GM12878 (cell line): ENCODE measurements at regions not wholly inside any gene's neighbourhood (a gene's known extent, or its start where the extent isn't known, plus 50 kb on each side); places are given as distances from the start of the nearest gene placed in this dataset.

Source experiments
- ATAC-seq: fragments of 200-7000 bp; cut with Tn5 transposase; 3 replicates; pipeline ENCODE4 v1.9.1; 2020; ENCODE audit warnings: mild to moderate bottlenecking, moderate library complexity
- BruUV-seq: library from RNA; stranded (reverse); fragments of 400-500 nt; replicated peaks from 2 replicates; lab custom pipeline; 2021; lab: Mats Ljungman, UMichigan
- CTCF ChIA-PET: fragments of 300-600 bp; sonication (Branson Sonifier 250); formaldehyde crosslinking; extraction: SDS; loops from one replicate; lab custom pipeline; 2021; ENCODE audit warnings: inconsistent platforms; lab: Yijun Ruan, JAX
- POLR2A ChIA-PET: fragments of 350-600 bp; formaldehyde crosslinking; extraction: SDS; loops from one replicate; lab custom pipeline; 2021; ENCODE audit warnings: inconsistent platforms; lab: Charles Lee
- RAD21 ChIA-PET: fragments of 300-600 bp; sonication (Branson Sonifier 250); formaldehyde crosslinking; loops from one replicate; lab custom pipeline; 2023; ENCODE audit warnings: antibody characterized with exemption; ENCODE audit not compliant: unreplicated experiment; lab: Charles Lee
- SMC1A ChIA-PET: fragments of 300-600 bp; sonication (Branson Sonifier 250); formaldehyde crosslinking; loops from one replicate; lab custom pipeline; 2023; ENCODE audit not compliant: unreplicated experiment, uncharacterized antibody; lab: Charles Lee
- DNase-seq: peaks from one replicate; pipeline ENCODE4 v3.0.0-alpha.2; 2011; ENCODE audit warnings: low read depth, low spot score
- FAIRE-seq: peaks from 3 replicates; lab custom pipeline; 2011; peaks lifted over from hg19 to GRCh38; lab: Jason Lieb, UNC
- H2AFZ ChIP-seq: 2 replicates; pipeline ENCODE4 v1.6.0; 2011; ENCODE audit warnings: low read depth, low read length, control low read depth; ENCODE audit not compliant: control insufficient read depth
- H3K27ac ChIP-seq: 2 replicates; pipeline ENCODE4 v1.5.1; 2011; ENCODE audit warnings: control low read depth; ENCODE audit not compliant: control insufficient read depth, insufficient read depth
- H3K27me3 ChIP-seq, 2 experiments: replicated peaks in 1 of 2; 2 replicates each; pipeline versions ENCODE4 v1.6.0 to v1.6.1; 2011; ENCODE audit warnings: low read length in 1 of 2; ENCODE audit not compliant: control insufficient read depth in 2 of 2, insufficient read depth in 2 of 2
- H3K36me3 ChIP-seq, 2 experiments: 2 replicates each; pipeline ENCODE4 v1.5.1; 2011; ENCODE audit warnings: low read length in 1 of 2; ENCODE audit not compliant: control insufficient read depth in 2 of 2, insufficient read depth in 2 of 2
- H3K4me1 ChIP-seq: 2 replicates; pipeline ENCODE4 v1.6.1; 2011; ENCODE audit warnings: mild to moderate bottlenecking, low read length, moderate library complexity, mixed read lengths; ENCODE audit not compliant: control insufficient read depth, insufficient read depth
- H3K4me2 ChIP-seq: 2 replicates; pipeline ENCODE4 v1.6.0; 2011; ENCODE audit warnings: control low read depth; ENCODE audit not compliant: control insufficient read depth, insufficient read depth
- H3K4me3 ChIP-seq: fragments of 200-600 bp; sonication (generic); 2 replicates; pipeline ENCODE4 v1.5.1; 2016
- H3K79me2 ChIP-seq: 2 replicates; pipeline ENCODE4 v1.6.0; 2011; ENCODE audit warnings: low read length; ENCODE audit not compliant: control insufficient read depth, insufficient read depth
- H3K9ac ChIP-seq: 2 replicates; pipeline ENCODE4 v1.8.0; 2011; ENCODE audit warnings: low read length, control low read depth, mixed read lengths; ENCODE audit not compliant: control insufficient read depth, insufficient read depth
- H3K9me3 ChIP-seq: replicated peaks from 3 replicates; pipeline ENCODE4 v1.5.1; 2011; ENCODE audit warnings: mild to moderate bottlenecking, low read length; ENCODE audit not compliant: control insufficient read depth, insufficient read depth
- H4K20me1 ChIP-seq: 2 replicates; pipeline ENCODE4 v1.6.0; 2011; ENCODE audit not compliant: control insufficient read depth, insufficient read depth
- GATAD2B ChIP-seq: fragments of 450-650 bp; conservative IDR thresholded peaks from 2 replicates; pipeline ENCODE4 v1.6.1; 2017; ENCODE audit warnings: low read depth, mild to moderate bottlenecking, moderate library complexity
- IKZF1 ChIP-seq: fragments of 450-650 bp; conservative IDR thresholded peaks from 2 replicates; pipeline ENCODE4 v1.6.1; 2017; ENCODE audit warnings: antibody characterized with exemption, mild to moderate bottlenecking
- IRF4 ChIP-seq: IDR thresholded peaks from 2 replicates; pipeline ENCODE4 v1.6.1; 2011; ENCODE audit warnings: low read depth, low read length
- MYC ChIP-seq: IDR thresholded peaks from 2 replicates; pipeline ENCODE4 v1.6.1; 2011; ENCODE audit warnings: mild to moderate bottlenecking, low read length, moderate library complexity, inconsistent platforms; ENCODE audit not compliant: insufficient read depth, insufficient replicate concordance, insufficient read length, severe bottlenecking
- POLR2AphosphoS2 ChIP-seq: IDR thresholded peaks from 2 replicates; pipeline ENCODE4 v1.6.1; 2011; ENCODE audit warnings: low read depth, mild to moderate bottlenecking, low read length, improper control_type of control experiment, moderate library complexity
- POU2F2 ChIP-seq: IDR thresholded peaks from 3 replicates; pipeline ENCODE4 v1.6.1; 2011; ENCODE audit warnings: low read depth, mild to moderate bottlenecking, low read length, borderline replicate concordance
- SMARCA5 ChIP-seq: fragments of 450-650 bp; IDR thresholded peaks from 2 replicates; pipeline ENCODE4 v1.6.1; 2017; ENCODE audit warnings: mild to moderate bottlenecking
- SREBF1 ChIP-seq: IDR thresholded peaks from 2 replicates; pipeline ENCODE4 v1.6.1; 2012; ENCODE audit warnings: mild to moderate bottlenecking, low read length
- TBL1XR1 ChIP-seq: IDR thresholded peaks from 2 replicates; pipeline ENCODE4 v1.6.1; 2012; ENCODE audit warnings: low read depth, low read length, improper control_type of control experiment
- ZNF622 ChIP-seq: fragments of 450-650 bp; IDR thresholded peaks from 2 replicates; pipeline ENCODE4 v1.6.1; 2017; ENCODE audit warnings: mild to moderate bottlenecking, inconsistent platforms
- WGBS: methylation state at CpG from one replicate; pipeline ENCODE4 v1.1.6; 2016; ENCODE audit warnings: low lambda C conversion rate; ENCODE audit not compliant: insufficient replicate concordance, insufficient coverage; ENCODE audit errors: missing lambda C conversion rate; 5-methylcytosine and 5-hydroxymethylcytosine counted together
- in situ Hi-C: fragments of 300-500 bp; cut with MboI; formaldehyde crosslinking; loops from 9 replicates; pipeline ENCODE4 v1.14.3; 2018; ENCODE audit warnings: mixed read lengths
- intact Hi-C: fragments of 100-400 bp; cut with micrococcal nuclease; formaldehyde crosslinking; loops from one replicate; pipeline ENCODE4 v1.14.2; 2022; ENCODE audit not compliant: unreplicated experiment
- TF ChIP-seq, protein P1 (sequence below): fragments of 450-650 bp; IDR thresholded peaks from 2 replicates; pipeline ENCODE4 v1.6.1; 2017; ENCODE audit warnings: mild to moderate bottlenecking, low read depth, inconsistent platforms; ENCODE audit not compliant: poor library complexity, severe bottlenecking
- TF ChIP-seq, protein P2 (sequence below): fragments of 450-650 bp; IDR thresholded peaks from 2 replicates; pipeline ENCODE4 v1.6.1; 2017; ENCODE audit warnings: mild to moderate bottlenecking, moderate library complexity

DNA sequence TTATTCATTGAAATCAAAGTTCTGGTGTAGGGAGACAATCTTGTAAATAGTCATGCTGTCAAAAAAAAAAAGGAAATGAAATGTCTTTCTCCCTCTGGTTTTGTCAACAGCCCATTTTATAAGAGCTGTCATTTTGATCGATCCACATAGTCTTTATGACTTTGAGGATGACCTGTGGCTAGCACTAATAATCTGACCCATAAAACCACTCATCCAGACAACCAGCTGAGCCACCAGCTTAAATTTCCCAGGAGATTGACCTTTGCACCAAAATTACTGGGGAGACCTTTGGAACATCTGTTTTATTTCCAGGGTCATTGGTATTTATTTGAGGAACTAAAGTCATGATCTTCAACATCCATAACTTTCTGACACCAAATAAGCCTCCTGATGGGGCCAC lies 98.5 kb upstream of the MME start:
- DNase-seq (no peak), ATAC-seq (no peak), FAIRE-seq (no peak)
- ChIA-PET POLR2A (no interaction called here), RAD21 (no interaction called here), CTCF (no interaction called here), SMC1A (no interaction called here)
- no peak overlapping the region for H3K4me3 ChIP-seq
- H3K4me1 ChIP-seq: no peaks in the 10 kb centered on the region
- no TSS peak for BruUV-seq
- H3K9ac ChIP-seq: no peak overlapping the region
- TF ChIP-seq SREBF1 (no peak), IRF4 (no peak), POU2F2 (no peak), TBL1XR1 (no peak), ZNF622 (no peak), POLR2AphosphoS2 (no peak), IKZF1 (no peak), SMARCA5 (no peak), GATAD2B (no peak), MYC (no peak)
- TF ChIP-seq, protein P1, sequence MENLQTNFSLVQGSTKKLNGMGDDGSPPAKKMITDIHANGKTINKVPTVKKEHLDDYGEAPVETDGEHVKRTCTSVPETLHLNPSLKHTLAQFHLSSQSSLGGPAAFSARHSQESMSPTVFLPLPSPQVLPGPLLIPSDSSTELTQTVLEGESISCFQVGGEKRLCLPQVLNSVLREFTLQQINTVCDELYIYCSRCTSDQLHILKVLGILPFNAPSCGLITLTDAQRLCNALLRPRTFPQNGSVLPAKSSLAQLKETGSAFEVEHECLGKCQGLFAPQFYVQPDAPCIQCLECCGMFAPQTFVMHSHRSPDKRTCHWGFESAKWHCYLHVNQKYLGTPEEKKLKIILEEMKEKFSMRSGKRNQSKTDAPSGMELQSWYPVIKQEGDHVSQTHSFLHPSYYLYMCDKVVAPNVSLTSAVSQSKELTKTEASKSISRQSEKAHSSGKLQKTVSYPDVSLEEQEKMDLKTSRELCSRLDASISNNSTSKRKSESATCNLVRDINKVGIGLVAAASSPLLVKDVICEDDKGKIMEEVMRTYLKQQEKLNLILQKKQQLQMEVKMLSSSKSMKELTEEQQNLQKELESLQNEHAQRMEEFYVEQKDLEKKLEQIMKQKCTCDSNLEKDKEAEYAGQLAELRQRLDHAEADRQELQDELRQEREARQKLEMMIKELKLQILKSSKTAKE: no peak
- TF ChIP-seq, protein P2, sequence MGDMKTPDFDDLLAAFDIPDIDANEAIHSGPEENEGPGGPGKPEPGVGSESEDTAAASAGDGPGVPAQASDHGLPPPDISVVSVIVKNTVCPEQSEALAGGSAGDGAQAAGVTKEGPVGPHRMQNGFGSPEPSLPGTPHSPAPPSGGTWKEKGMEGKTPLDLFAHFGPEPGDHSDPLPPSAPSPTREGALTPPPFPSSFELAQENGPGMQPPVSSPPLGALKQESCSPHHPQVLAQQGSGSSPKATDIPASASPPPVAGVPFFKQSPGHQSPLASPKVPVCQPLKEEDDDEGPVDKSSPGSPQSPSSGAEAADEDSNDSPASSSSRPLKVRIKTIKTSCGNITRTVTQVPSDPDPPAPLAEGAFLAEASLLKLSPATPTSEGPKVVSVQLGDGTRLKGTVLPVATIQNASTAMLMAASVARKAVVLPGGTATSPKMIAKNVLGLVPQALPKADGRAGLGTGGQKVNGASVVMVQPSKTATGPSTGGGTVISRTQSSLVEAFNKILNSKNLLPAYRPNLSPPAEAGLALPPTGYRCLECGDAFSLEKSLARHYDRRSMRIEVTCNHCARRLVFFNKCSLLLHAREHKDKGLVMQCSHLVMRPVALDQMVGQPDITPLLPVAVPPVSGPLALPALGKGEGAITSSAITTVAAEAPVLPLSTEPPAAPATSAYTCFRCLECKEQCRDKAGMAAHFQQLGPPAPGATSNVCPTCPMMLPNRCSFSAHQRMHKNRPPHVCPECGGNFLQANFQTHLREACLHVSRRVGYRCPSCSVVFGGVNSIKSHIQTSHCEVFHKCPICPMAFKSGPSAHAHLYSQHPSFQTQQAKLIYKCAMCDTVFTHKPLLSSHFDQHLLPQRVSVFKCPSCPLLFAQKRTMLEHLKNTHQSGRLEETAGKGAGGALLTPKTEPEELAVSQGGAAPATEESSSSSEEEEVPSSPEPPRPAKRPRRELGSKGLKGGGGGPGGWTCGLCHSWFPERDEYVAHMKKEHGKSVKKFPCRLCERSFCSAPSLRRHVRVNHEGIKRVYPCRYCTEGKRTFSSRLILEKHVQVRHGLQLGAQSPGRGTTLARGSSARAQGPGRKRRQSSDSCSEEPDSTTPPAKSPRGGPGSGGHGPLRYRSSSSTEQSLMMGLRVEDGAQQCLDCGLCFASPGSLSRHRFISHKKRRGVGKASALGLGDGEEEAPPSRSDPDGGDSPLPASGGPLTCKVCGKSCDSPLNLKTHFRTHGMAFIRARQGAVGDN: no peak
- in situ Hi-C loops: no loop called here
- H3K9me3 ChIP-seq: no peaks in the 10 kb centered on the region
- no peak overlapping the region for H3K4me2 ChIP-seq
- no peaks in the 10 kb centered on the region for H3K27me3 ChIP-seq
- no peaks in the 10 kb centered on the region for H3K79me2 ChIP-seq
- no peak overlapping the region for H2AFZ ChIP-seq
- no peak overlapping the region for H3K27ac ChIP-seq
- no peaks in the 10 kb centered on the region for H4K20me1 ChIP-seq
- H3K36me3 ChIP-seq: no peaks in the 10 kb centered on the region
- intact Hi-C loops: no loop called here
- WGBS: 43% methylated on average over 1 of the region's 1 CpG
